GM12878 (cell line): ENCODE measurements at regions not wholly inside any gene's neighbourhood (a gene's known extent, or its start where the extent isn't known, plus 50 kb on each side); places are given as distances from the start of the nearest gene placed in this dataset.

ENCODE experiments used
- ATAC-seq: fragments of 200-7000 bp; cut with Tn5 transposase; 3 replicates; pipeline ENCODE4 v1.9.1; 2020; ENCODE audit warnings: mild to moderate bottlenecking, moderate library complexity
- BruUV-seq: library from RNA; stranded (reverse); fragments of 400-500 nt; replicated peaks from 2 replicates; lab custom pipeline; 2021; lab: Mats Ljungman, UMichigan
- CTCF ChIA-PET: fragments of 300-600 bp; sonication (Branson Sonifier 250); formaldehyde crosslinking; extraction: SDS; loops from one replicate; lab custom pipeline; 2021; ENCODE audit warnings: inconsistent platforms; lab: Yijun Ruan, JAX
- POLR2A ChIA-PET: fragments of 350-600 bp; formaldehyde crosslinking; extraction: SDS; loops from one replicate; lab custom pipeline; 2021; ENCODE audit warnings: inconsistent platforms; lab: Charles Lee
- RAD21 ChIA-PET: fragments of 300-600 bp; sonication (Branson Sonifier 250); formaldehyde crosslinking; loops from one replicate; lab custom pipeline; 2023; ENCODE audit warnings: antibody characterized with exemption; ENCODE audit not compliant: unreplicated experiment; lab: Charles Lee
- SMC1A ChIA-PET: fragments of 300-600 bp; sonication (Branson Sonifier 250); formaldehyde crosslinking; loops from one replicate; lab custom pipeline; 2023; ENCODE audit not compliant: unreplicated experiment, uncharacterized antibody; lab: Charles Lee
- DNase-seq: peaks from one replicate; pipeline ENCODE4 v3.0.0-alpha.2; 2011; ENCODE audit warnings: low read depth, low spot score
- FAIRE-seq: peaks from 3 replicates; lab custom pipeline; 2011; peaks lifted over from hg19 to GRCh38; lab: Jason Lieb, UNC
- H2AFZ ChIP-seq: 2 replicates; pipeline ENCODE4 v1.6.0; 2011; ENCODE audit warnings: low read depth, low read length, control low read depth; ENCODE audit not compliant: control insufficient read depth
- H3K27ac ChIP-seq: 2 replicates; pipeline ENCODE4 v1.5.1; 2011; ENCODE audit warnings: control low read depth; ENCODE audit not compliant: control insufficient read depth, insufficient read depth
- H3K27me3 ChIP-seq, 2 experiments: replicated peaks in 1 of 2; 2 replicates each; pipeline versions ENCODE4 v1.6.0 to v1.6.1; 2011; ENCODE audit warnings: low read length in 1 of 2; ENCODE audit not compliant: control insufficient read depth in 2 of 2, insufficient read depth in 2 of 2
- H3K36me3 ChIP-seq, 2 experiments: 2 replicates each; pipeline ENCODE4 v1.5.1; 2011; ENCODE audit warnings: low read length in 1 of 2; ENCODE audit not compliant: control insufficient read depth in 2 of 2, insufficient read depth in 2 of 2
- H3K4me1 ChIP-seq: 2 replicates; pipeline ENCODE4 v1.6.1; 2011; ENCODE audit warnings: mild to moderate bottlenecking, low read length, moderate library complexity, mixed read lengths; ENCODE audit not compliant: control insufficient read depth, insufficient read depth
- H3K4me2 ChIP-seq: 2 replicates; pipeline ENCODE4 v1.6.0; 2011; ENCODE audit warnings: control low read depth; ENCODE audit not compliant: control insufficient read depth, insufficient read depth
- H3K4me3 ChIP-seq: fragments of 200-600 bp; sonication (generic); 2 replicates; pipeline ENCODE4 v1.5.1; 2016
- H3K79me2 ChIP-seq: 2 replicates; pipeline ENCODE4 v1.6.0; 2011; ENCODE audit warnings: low read length; ENCODE audit not compliant: control insufficient read depth, insufficient read depth
- H3K9ac ChIP-seq: 2 replicates; pipeline ENCODE4 v1.8.0; 2011; ENCODE audit warnings: low read length, control low read depth, mixed read lengths; ENCODE audit not compliant: control insufficient read depth, insufficient read depth
- H3K9me3 ChIP-seq: replicated peaks from 3 replicates; pipeline ENCODE4 v1.5.1; 2011; ENCODE audit warnings: mild to moderate bottlenecking, low read length; ENCODE audit not compliant: control insufficient read depth, insufficient read depth
- H4K20me1 ChIP-seq: 2 replicates; pipeline ENCODE4 v1.6.0; 2011; ENCODE audit not compliant: control insufficient read depth, insufficient read depth
- ATF2 ChIP-seq: IDR thresholded peaks from 2 replicates; pipeline ENCODE4 v1.6.1; 2012; ENCODE audit warnings: low read length, inconsistent platforms
- BMI1 ChIP-seq: fragments of 450-650 bp; IDR thresholded peaks from 2 replicates; pipeline ENCODE4 v1.6.1; 2016; ENCODE audit warnings: mild to moderate bottlenecking, moderate library complexity, borderline replicate concordance
- CUX1 ChIP-seq: IDR thresholded peaks from 2 replicates; pipeline ENCODE4 v1.6.1; 2012; ENCODE audit warnings: improper control_type of control experiment, low read depth, low read length; ENCODE audit not compliant: insufficient replicate concordance
- FOXK2 ChIP-seq: fragments of 450-650 bp; IDR thresholded peaks from 2 replicates; pipeline ENCODE4 v1.6.1; 2017; ENCODE audit warnings: mild to moderate bottlenecking, moderate library complexity
- FOXM1 ChIP-seq: IDR thresholded peaks from 2 replicates; pipeline ENCODE4 v1.6.1; 2012; ENCODE audit warnings: low read depth, mild to moderate bottlenecking, inconsistent platforms, low read length, moderate library complexity
- GATAD2B ChIP-seq: fragments of 450-650 bp; conservative IDR thresholded peaks from 2 replicates; pipeline ENCODE4 v1.6.1; 2017; ENCODE audit warnings: low read depth, mild to moderate bottlenecking, moderate library complexity
- HDGF ChIP-seq: fragments of 450-650 bp; IDR thresholded peaks from 2 replicates; pipeline ENCODE4 v1.6.1; 2016; ENCODE audit warnings: antibody characterized with exemption
- MEF2A ChIP-seq: IDR thresholded peaks from 2 replicates; pipeline ENCODE4 v1.6.1; 2011; ENCODE audit warnings: low read depth, mild to moderate bottlenecking, low read length, moderate library complexity; ENCODE audit not compliant: insufficient read depth
- MEF2B ChIP-seq: fragments of 450-650 bp; IDR thresholded peaks from 2 replicates; pipeline ENCODE4 v1.6.1; 2018; ENCODE audit warnings: mild to moderate bottlenecking, moderate library complexity; ENCODE audit not compliant: partially characterized antibody, poor library complexity, severe bottlenecking
- RAD51 ChIP-seq: fragments of 450-650 bp; IDR thresholded peaks from 2 replicates; pipeline ENCODE4 v1.6.1; 2016; ENCODE audit warnings: moderate library complexity, mild to moderate bottlenecking, inconsistent platforms
- SIN3A ChIP-seq: IDR thresholded peaks from 2 replicates; pipeline ENCODE4 v1.6.1; 2012; ENCODE audit warnings: low read depth, low read length, improper control_type of control experiment
- ZBED1 ChIP-seq: IDR thresholded peaks from 2 replicates; pipeline ENCODE4 v1.6.1; 2016; ENCODE audit warnings: borderline replicate concordance
- WGBS: methylation state at CpG from one replicate; pipeline ENCODE4 v1.1.6; 2016; ENCODE audit warnings: low lambda C conversion rate; ENCODE audit not compliant: insufficient replicate concordance, insufficient coverage; ENCODE audit errors: missing lambda C conversion rate; 5-methylcytosine and 5-hydroxymethylcytosine counted together
- in situ Hi-C: fragments of 300-500 bp; cut with MboI; formaldehyde crosslinking; loops from 9 replicates; pipeline ENCODE4 v1.14.3; 2018; ENCODE audit warnings: mixed read lengths
- intact Hi-C: fragments of 100-400 bp; cut with micrococcal nuclease; formaldehyde crosslinking; loops from one replicate; pipeline ENCODE4 v1.14.2; 2022; ENCODE audit not compliant: unreplicated experiment

GRCh38 chr15:87760547-87761314, 495.8 kb downstream of the NTRK3 start (continued):
- no peak for TF ChIP-seq CUX1
- TF ChIP-seq FOXK2: no peak

- Histone ChIP-seq H3K9ac (no peak overlapping the region), H2AFZ (no peak overlapping the region), H4K20me1 (no peaks in the 10 kb centered on the region), H3K27me3 (no peaks in the 10 kb centered on the region), H3K27ac (no peak overlapping the region), H3K36me3 (no peaks in the 10 kb centered on the region), H3K4me2 (no peak overlapping the region), H3K4me1 (no peaks in the 10 kb centered on the region), H3K4me3 (no peak overlapping the region), H3K79me2 (no peaks in the 10 kb centered on the region), H3K9me3 (no peaks in the 10 kb centered on the region)
- ATAC-seq (no peak), DNase-seq (no peak), FAIRE-seq (no peak)
- intact Hi-C loops (no loop called here), in situ Hi-C loops (no loop called here)
- TF ChIP-seq GATAD2B: no peak
- TF ChIP-seq MEF2A: no peak
- TF ChIP-seq SIN3A: no peak
- no peak for TF ChIP-seq ATF2
- no peak for TF ChIP-seq HDGF
- no peak for TF ChIP-seq MEF2B
- no peak for TF ChIP-seq ZBED1
- TF ChIP-seq FOXM1: no peak
- no peak for TF ChIP-seq BMI1
- TF ChIP-seq RAD51: no peak
- POLR2A ChIA-PET: no interaction called here
- whole genome bisulfite sequencing: 25% methylated on average over 9 of the region's 9 CpGs
- SMC1A ChIA-PET: no interaction called here
- CTCF ChIA-PET: interaction anchor here (0.6 kb wide), 1 partner anchor 1328 kb away, joined by 3 read pairs; no protein-coding TSS in a partner anchor
- no TSS peak for BruUV-seq
- RAD21 ChIA-PET: no interaction called here
These were observed 497.6 kb downstream of the NTRK3 start for GRCh38 chr15:87758794-87759418.
